ENCODE measurements at regions not wholly inside any gene's neighbourhood (a gene's known extent, or its start where the extent isn't known, plus 50 kb on each side); places are given as distances from the start of the nearest gene placed in this dataset.
"Not testable (repeated sequence)": the region's sequence is repeated elsewhere in the genome, so short reads cannot be mapped to it uniquely, and the experiment has no call there.

DNA sequence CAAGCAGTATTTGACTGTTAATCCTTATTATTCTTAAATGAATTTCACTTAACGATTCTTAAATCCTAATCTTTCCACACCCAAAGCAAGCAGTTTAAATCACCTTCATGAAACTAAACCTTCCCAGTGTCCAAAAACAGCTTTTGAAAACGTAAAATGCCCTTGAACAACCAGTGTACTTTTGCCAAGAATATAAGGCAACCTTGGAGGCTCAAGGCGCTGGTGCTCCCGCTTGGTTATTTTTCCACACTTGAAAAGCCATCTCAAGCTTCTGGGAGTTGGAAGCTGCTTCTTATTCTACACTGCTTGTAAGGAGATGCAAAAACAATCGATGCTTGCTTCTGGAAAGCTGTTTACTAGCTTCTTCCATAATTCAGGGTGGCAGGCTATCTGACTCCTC, 625.7 kb downstream of the HTR1B start:
- DNase-seq = no peak

DNA sequence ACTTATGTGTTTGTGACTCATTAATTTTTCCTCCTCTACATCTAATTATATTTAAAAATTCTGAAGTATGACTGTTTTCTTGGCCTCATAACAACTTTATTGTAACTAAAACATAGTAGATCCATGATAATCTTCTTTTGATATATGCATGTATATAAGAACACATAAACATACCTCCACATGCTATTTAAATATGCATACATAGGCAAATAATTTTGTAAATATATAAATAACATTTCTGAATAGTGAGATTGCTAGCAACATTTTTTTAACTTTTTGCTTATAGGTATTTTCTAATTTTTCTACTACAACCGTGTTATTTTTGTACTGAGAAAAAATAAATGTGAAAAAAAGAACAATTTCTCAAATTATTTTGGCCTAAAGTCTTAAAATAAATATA, 627.6 kb downstream of the HTR1B start:
- DNase-seq = no peak

- no peak for DNase-seq
Measured at GRCh38 chr6:76835293-76835692, 628.0 kb downstream of the HTR1B start.

DNA sequence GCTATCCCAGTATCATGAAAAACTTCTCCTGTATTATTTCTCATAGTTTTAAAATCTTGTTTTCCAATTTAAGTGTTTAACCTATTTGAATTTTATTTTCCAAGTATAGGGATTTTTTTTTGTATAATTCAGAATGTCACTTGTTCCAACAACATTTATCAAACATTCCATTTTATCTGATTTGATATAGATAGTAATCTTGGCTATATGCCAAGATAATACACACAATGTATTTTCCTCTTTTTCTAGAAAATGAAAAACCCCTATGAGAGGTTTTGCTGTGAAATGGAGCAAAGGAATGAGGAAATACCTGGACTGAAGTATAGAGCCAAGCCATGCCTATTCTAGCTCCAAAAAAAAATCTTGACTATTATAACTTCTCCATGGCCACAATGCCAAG, 628.9 kb downstream of the HTR1B start:
- DNase-seq = no peak

DNA sequence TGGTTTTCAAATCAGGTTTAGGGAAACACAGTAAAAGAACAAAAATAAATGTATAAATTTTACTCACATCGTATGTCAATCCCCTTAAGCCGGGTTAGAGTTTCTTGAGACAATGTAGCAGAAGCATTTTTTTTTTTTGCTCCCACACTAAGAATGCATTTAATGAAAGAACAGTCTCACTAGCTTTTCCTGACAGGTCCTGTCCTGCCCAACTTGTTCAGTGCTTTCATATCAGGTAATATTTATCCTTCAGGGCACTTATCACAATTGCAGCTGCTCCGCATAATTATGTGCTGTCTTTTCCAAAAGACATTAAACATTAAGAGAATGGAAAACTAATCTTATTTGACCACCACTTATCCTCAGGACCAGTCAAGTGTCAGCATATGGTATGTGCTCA, 632.0 kb downstream of the HTR1B start:
- no peak for DNase-seq

GRCh38 chr6:76823578-76823977, 639.7 kb downstream of the HTR1B start:
- not testable (repeated sequence) for DNase-seq

DNA sequence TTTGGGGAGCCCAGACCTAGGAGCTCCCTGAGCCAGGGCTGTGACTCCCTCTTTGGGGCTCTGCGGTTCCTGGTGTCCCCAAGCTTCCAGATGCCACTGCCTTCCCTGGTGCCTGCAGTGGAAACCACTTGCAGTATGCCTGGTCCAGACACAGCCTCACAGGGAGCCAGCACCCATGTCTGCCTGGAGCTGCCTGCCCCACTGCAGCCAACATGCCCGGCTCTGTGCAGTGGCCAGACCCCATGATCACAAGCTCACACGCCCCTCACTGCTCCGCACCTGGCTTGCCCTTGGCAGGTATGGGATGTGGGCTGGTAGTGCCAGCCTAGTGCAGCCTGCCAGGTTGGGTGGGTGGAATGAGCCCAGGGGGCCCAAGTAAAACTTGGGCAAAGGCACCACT, 644.8 kb downstream of the HTR1B start:
- DNase-seq = no peak

- no peak for DNase-seq
Measured at GRCh38 chr6:76817429-76817828, 645.9 kb downstream of the HTR1B start.

- no peak for DNase-seq
Measured at GRCh38 chr6:76814496-76815458, 648.5 kb downstream of the HTR1B start.

DNA sequence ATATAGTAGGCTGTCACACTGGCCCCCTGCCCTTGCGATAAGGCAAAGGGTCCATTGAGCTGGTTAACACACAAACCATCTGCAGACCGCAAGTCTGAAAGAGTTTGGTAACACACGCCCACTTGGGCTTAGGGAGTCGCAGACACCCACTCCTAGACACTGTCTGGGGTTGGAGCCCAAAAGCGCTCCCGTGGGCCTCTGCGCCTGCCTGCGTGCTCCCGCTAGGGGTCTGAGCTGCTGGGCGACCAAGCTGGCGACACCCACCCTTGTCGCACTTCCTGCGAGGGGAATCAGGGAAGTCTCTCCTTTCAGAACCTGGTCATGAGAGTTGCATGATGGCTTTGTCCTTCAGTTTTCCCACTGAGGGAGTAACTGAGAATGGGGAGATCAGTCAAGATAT, 653.0 kb downstream of the HTR1B start:
- DNase-seq = no peak

DNA sequence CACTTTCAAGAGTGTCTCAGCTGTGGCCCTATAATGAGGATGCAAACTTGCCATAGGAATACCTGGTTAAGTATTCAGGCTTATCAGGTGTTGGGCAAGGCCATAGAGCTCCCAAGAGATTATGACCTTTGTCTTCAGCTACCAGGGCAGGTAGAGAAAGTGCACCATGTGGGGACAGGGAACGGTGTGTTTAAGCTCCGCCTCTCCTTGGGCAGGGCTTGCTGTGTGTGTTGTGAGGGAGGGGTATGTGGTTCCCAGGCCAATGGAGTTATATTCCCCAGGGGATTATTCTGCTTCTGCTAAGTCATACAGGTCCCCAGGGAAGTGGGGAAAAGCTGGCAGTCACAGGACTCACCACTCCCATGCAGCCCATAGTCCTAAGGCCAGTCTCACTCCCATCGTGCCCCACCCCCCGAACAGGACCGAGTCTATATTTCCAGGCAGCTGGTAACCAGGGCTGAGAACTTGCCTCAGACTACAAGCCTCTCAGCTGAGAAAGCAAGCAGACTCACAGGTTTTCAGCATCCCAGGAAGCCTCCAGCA, 660.2 kb downstream of the HTR1B start:
- no peak for DNase-seq

- no peak for DNase-seq
Measured at GRCh38 chr6:76792394-76792793, 670.9 kb downstream of the HTR1B start.

- DNase-seq = no peak
Measured at GRCh38 chr6:76790881-76791280, 672.4 kb downstream of the HTR1B start.

GRCh38 chr6:76790045-76790796, 673.1 kb downstream of the HTR1B start:
- DNase-seq = no peak

GRCh38 chr6:76789580-76789979, 673.7 kb downstream of the HTR1B start:
- no peak for DNase-seq

- no peak for DNase-seq
Measured at GRCh38 chr6:76788155-76788554, 675.1 kb downstream of the HTR1B start.

DNA sequence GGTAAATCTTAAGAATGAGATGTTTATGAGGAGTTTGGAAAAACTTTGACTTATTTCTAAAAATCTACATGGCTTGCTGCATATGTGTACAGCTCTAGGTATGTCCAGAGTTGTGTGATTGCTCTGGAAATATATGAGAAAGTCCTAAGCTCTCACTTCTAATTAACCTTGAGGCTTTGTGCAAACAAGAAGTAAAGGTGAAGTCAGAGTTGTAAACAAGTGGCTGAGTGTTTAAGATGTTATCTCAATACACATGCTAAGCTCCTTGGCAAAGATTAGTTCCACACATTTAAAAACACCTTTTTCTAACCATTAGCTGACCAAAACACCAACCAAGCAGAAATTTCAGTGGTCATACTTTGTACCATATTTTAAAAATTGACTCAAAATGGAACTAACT, 684.2 kb downstream of the HTR1B start:
- no peak for DNase-seq

DNA sequence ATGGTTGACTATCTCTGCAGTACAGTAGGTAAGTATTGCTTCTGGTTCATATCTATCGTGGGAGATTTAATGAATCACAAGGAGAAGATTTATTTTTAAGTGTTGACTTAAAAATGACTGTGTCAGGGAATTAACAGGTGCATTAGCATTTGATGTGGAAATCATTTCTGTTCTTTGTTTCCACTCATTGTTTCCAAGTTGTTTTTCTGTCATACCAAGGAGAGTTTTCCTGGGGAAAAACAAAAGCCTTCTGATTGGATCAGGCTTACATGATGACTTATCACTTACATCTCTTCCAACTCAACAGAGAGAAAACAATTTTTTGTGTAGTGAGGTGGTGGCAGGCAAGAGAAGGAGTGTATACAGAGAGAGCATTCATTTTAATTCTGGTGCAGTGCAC, 686.4 kb downstream of the HTR1B start:
- no peak for DNase-seq

DNA sequence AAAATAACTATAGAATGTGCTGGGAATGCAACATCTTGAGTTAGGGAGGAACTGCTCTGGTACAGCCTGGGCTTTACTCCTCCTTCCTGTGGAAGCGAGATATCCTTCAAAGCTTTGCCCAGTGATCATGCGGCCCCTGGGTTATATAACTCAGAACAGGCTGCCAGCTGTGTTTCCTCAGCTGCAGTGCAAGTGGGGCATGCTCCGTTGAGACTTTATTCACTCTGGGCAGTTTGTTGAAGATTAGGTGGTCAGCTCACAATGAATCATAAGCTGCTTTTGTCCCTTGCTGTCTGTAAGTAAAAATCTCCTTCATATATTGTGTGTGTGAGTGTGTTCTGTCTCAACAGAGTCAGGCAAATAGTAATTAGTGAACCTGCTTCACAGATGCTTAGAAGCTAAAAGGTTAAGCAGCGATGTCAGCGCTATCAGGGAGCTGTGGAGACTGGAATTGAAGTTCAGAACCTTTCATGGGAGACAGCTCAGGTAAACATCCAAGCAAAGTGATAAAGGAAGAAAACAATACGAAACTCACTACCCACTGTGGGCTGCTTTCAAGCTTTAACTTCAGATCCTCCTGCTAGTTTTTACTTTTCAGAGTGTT, 688.4 kb downstream of the HTR1B start:
- no peak for DNase-seq

- no peak for DNase-seq
Measured at GRCh38 chr6:76772951-76773350, 690.3 kb downstream of the HTR1B start.

- DNase-seq = no peak
Measured at GRCh38 chr6:76771059-76771634, 692.1 kb downstream of the HTR1B start.

DNA sequence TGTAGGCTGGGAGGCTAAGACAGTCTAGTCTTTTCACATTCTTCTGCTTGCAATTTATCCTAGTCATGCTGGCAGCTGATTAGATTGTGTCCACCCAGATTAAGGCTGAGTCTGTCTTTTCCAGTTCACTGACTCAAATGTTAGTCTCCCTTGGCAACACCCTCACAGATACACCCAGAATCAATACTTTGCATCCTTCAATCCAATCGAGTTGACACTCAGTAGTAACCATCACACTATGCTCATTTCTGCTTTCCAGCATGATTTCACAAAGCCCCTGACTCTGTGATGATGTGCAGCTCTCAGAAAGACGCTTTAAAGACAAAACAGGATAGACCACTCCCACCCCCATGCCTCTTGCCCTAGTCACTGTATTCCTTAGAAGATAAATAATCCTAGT, 693.0 kb downstream of the HTR1B start:
- DNase-seq = no peak

DNA sequence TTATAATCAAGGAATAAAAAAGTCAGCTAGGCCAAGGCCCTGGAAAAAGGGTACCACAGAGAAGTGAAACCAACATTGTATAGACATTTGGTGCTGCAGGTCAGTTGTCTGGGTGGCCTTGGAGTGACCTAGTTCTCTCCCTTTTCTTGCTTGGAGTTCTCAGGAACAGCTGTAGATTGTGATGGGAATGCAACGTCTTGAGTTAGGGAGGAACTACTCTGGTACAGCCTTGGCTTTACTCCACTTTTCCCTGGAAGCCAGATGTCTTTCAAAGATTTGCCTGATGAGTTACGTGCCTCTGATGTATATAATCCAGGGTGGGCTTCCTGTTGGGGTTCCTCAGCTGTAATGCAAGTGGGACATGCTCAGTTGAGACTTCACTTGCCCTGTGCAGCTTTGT, 694.7 kb downstream of the HTR1B start:
- DNase-seq = no peak

Data from activated effector memory CD4-positive, alpha-beta T cell treated with anti-CD3 and anti-CD28 coated beads, Interleukin-2, amount 50 U/mL, for 16 hours (primary cell).